ENCODE measurements at regions not wholly inside any gene's neighbourhood (a gene's known extent, or its start where the extent isn't known, plus 50 kb on each side); places are given as distances from the start of the nearest gene placed in this dataset.

GRCh38 chr3:194028434-194029004, 107.4 kb upstream of the HES1 start:
- no peak for TF ChIP-seq CTCF (IDR thresholded peaks at IDR 0.05; ENCODE audit: extremely low read depth, insufficient read depth, missing control alignments)
- in situ Hi-C loops (cut with MboI; ENCODE audit: low pct_unique_long_range_greater_than_20kb, low sequenced_read_pairs, unreplicated experiment) = no loop called here
- DNase-seq (ENCODE audit: low spot score) = no peak

- TF ChIP-seq CTCF (IDR thresholded peaks at IDR 0.05; ENCODE audit: extremely low read depth, insufficient read depth, missing control alignments) = no peak
- DNase-seq (ENCODE audit: low spot score) = no peak
- in situ Hi-C loops (cut with MboI; ENCODE audit: low pct_unique_long_range_greater_than_20kb, low sequenced_read_pairs, unreplicated experiment) = no loop called here
Observed at GRCh38 chr3:194029846-194030245, 106.1 kb upstream of the HES1 start.

- DNase-seq (ENCODE audit: low spot score) = no peak
- in situ Hi-C loops (cut with MboI; ENCODE audit: low pct_unique_long_range_greater_than_20kb, low sequenced_read_pairs, unreplicated experiment) = no loop called here
Observed at GRCh38 chr3:194030372-194030771, 105.6 kb upstream of the HES1 start.

GRCh38 chr3:194031349-194031748, 104.6 kb upstream of the HES1 start:
- DNase-seq (ENCODE audit: low spot score) = no peak
- in situ Hi-C loops (cut with MboI; ENCODE audit: low pct_unique_long_range_greater_than_20kb, low sequenced_read_pairs, unreplicated experiment) = no loop called here
- no peak for TF ChIP-seq CTCF (IDR thresholded peaks at IDR 0.05; ENCODE audit: extremely low read depth, insufficient read depth, missing control alignments)

More at GRCh38 chr3:194030372-194030771, 105.6 kb upstream of the HES1 start:
- TF ChIP-seq CTCF (IDR thresholded peaks at IDR 0.05; ENCODE audit: extremely low read depth, insufficient read depth, missing control alignments) = no peak

GRCh38 chr3:194031867-194032635, 103.9 kb upstream of the HES1 start:
- TF ChIP-seq CTCF (IDR thresholded peaks at IDR 0.05; ENCODE audit: extremely low read depth, insufficient read depth, missing control alignments) = no peak
- no peak for DNase-seq (ENCODE audit: low spot score)
- in situ Hi-C loops (cut with MboI; ENCODE audit: low pct_unique_long_range_greater_than_20kb, low sequenced_read_pairs, unreplicated experiment) = no loop called here

- TF ChIP-seq CTCF (IDR thresholded peaks at IDR 0.05; ENCODE audit: extremely low read depth, insufficient read depth, missing control alignments) = no peak
- in situ Hi-C loops (cut with MboI; ENCODE audit: low pct_unique_long_range_greater_than_20kb, low sequenced_read_pairs, unreplicated experiment) = no loop called here
- DNase-seq (ENCODE audit: low spot score) = no peak
Observed at GRCh38 chr3:194032828-194033435, 103.0 kb upstream of the HES1 start.

All from GM13977 (cell line).